Retina (tissue), 1 donor: ENCODE measurements at regions not wholly inside any gene's neighbourhood (a gene's known extent, or its start where the extent isn't known, plus 50 kb on each side); places are given as distances from the start of the nearest gene placed in this dataset.

Source experiments
- DNase-seq: peaks from one replicate; pipeline ENCODE4 v3.0.0-alpha.2; 2016

DNA sequence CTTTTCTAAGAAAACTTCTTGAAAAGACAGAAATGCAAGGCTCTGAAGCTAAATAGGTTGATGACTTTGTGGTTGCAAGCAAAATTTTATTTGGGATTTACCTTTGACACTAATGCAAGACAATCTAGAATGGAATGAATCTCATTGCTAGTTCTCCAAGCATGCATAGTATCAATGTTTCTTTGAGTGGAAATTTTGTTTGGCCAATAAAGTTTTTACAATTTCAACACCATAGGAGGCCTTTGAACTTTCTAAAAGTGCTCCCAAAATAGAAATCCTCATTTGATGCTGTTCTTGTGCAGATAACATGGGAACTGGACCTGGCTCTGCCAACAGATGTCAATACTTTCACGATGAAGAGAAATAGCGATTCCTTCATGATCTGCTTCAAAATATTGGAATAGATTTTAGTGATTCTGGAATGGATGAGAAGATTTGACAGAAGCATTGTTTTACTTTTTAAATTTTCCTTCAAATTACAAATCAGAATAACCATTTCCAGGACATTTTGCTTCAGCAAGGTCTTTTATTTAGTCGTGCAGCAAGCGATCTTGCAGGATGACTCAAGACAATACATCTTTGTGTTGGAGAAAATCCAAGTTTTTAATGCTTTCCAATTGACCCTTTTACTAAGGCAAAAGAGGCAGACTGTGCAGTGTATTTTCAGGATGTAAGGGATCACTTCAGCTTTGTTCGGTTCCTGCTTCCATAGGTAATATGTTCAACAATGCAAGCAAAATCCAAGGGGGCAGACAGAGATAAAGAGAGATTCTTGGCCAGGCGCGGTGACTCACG lies 51.7 kb upstream of the OTUD4 start:
- no peak for DNase-seq

DNA sequence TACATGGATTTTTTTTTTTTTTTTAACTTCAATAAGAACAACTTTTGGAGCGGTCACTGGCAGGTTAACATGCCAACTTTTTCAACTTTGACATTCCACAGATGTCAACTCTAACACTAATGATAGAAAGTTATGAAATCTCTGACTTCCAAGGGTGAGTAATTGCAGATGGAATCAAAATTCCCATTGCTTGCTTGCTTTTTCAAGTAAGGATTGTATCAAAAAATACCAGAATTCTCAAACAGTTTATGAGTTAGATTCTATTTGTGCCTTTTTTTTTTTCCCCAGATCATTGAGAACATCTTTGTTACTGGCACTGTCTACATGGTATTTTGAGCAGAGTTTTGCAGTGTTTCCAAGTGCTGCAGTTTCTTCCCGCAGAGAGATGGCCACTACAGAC lies 50.3 kb upstream of the OTUD4 start:
- no peak for DNase-seq
